ENCODE measurements at regions not wholly inside any gene's neighbourhood (a gene's known extent, or its start where the extent isn't known, plus 50 kb on each side); places are given as distances from the start of the nearest gene placed in this dataset.

- H4K20me1 ChIP-seq (ENCODE audit: control insufficient read depth, insufficient read depth, low read depth, low read length): no peaks in the 10 kb centered on the region
- H3K9me3 ChIP-seq (ENCODE audit: control insufficient read depth, insufficient read depth, low read length): no peaks in the 10 kb centered on the region
- no peak overlapping the region for H3K4me3 ChIP-seq (ENCODE audit: low read length)
Measured at GRCh38 chr13:105033999-105034398, 1501.5 kb downstream of the EFNB2 start.

GRCh38 chr13:105031306-105031705 is 1504.2 kb downstream of the EFNB2 start:
- Histone ChIP-seq H3K9me3 (ENCODE audit: control insufficient read depth, insufficient read depth, low read length) (no peaks in the 10 kb centered on the region), H3F3A (ENCODE audit: control insufficient read depth, insufficient read depth) (no peaks in the 10 kb centered on the region), H3K79me2 (ENCODE audit: control insufficient read depth, low read length) (no peaks in the 10 kb centered on the region), H3K4me3 (ENCODE audit: low read length) (no peak overlapping the region), H3K4me2 (ENCODE audit: low read length) (no peak overlapping the region), H3K36me3 (ENCODE audit: control insufficient read depth, low read length) (no peaks in the 10 kb centered on the region), H3K27ac (ENCODE audit: low read depth, low read length) (no peak overlapping the region), H3K4me1 (ENCODE audit: control insufficient read depth, low read length) (no peaks in the 10 kb centered on the region), H4K20me1 (ENCODE audit: control insufficient read depth, insufficient read depth, low read depth, low read length) (no peaks in the 10 kb centered on the region), H3K27me3 (ENCODE audit: control insufficient read depth, low read length) (no peaks in the 10 kb centered on the region), H3K9me2 (replicated peaks; ENCODE audit: control insufficient read depth, low read length) (no peaks in the 10 kb centered on the region)
- TF ChIP-seq CTCF (IDR thresholded peaks at IDR 0.05; ENCODE audit: low read depth, low read length, poor library complexity, severe bottlenecking) (no peak), EZH2phosphoT487 (IDR thresholded peaks at IDR 0.05; ENCODE audit: borderline replicate concordance, low read length) (no peak)

More at GRCh38 chr13:105033999-105034398, 1501.5 kb downstream of the EFNB2 start:
- H3K4me2 ChIP-seq (ENCODE audit: low read length): no peak overlapping the region
- H3K36me3 ChIP-seq (ENCODE audit: control insufficient read depth, low read length): no peaks in the 10 kb centered on the region
- no peak overlapping the region for H3K27ac ChIP-seq (ENCODE audit: low read depth, low read length)
- H3K27me3 ChIP-seq (ENCODE audit: control insufficient read depth, low read length): no peaks in the 10 kb centered on the region
- H3K4me1 ChIP-seq (ENCODE audit: control insufficient read depth, low read length): no peaks in the 10 kb centered on the region
- TF ChIP-seq EZH2phosphoT487 (IDR thresholded peaks at IDR 0.05; ENCODE audit: borderline replicate concordance, low read length): no peak
- TF ChIP-seq CTCF (IDR thresholded peaks at IDR 0.05; ENCODE audit: low read depth, low read length, poor library complexity, severe bottlenecking): no peak
- no peaks in the 10 kb centered on the region for H3K9me2 ChIP-seq (replicated peaks; ENCODE audit: control insufficient read depth, low read length)
- no peaks in the 10 kb centered on the region for H3F3A ChIP-seq (ENCODE audit: control insufficient read depth, insufficient read depth)
- no peaks in the 10 kb centered on the region for H3K79me2 ChIP-seq (ENCODE audit: control insufficient read depth, low read length)

GRCh38 chr13:105030851-105031250 is 1504.6 kb downstream of the EFNB2 start:
- H3K4me3 ChIP-seq (ENCODE audit: low read length): no peak overlapping the region

More at GRCh38 chr13:105030851-105031250, 1504.6 kb downstream of the EFNB2 start:
- H3K27me3 ChIP-seq (ENCODE audit: control insufficient read depth, low read length): no peaks in the 10 kb centered on the region
- no peaks in the 10 kb centered on the region for H4K20me1 ChIP-seq (ENCODE audit: control insufficient read depth, insufficient read depth, low read depth, low read length)
- no peaks in the 10 kb centered on the region for H3F3A ChIP-seq (ENCODE audit: control insufficient read depth, insufficient read depth)
- no peak overlapping the region for H3K4me2 ChIP-seq (ENCODE audit: low read length)
- no peak overlapping the region for H3K27ac ChIP-seq (ENCODE audit: low read depth, low read length)
- H3K9me2 ChIP-seq (replicated peaks; ENCODE audit: control insufficient read depth, low read length): no peaks in the 10 kb centered on the region
- H3K9me3 ChIP-seq (ENCODE audit: control insufficient read depth, insufficient read depth, low read length): no peaks in the 10 kb centered on the region
- H3K36me3 ChIP-seq (ENCODE audit: control insufficient read depth, low read length): no peaks in the 10 kb centered on the region
- H3K4me1 ChIP-seq (ENCODE audit: control insufficient read depth, low read length): no peaks in the 10 kb centered on the region
- no peaks in the 10 kb centered on the region for H3K79me2 ChIP-seq (ENCODE audit: control insufficient read depth, low read length)
- TF ChIP-seq EZH2phosphoT487 (IDR thresholded peaks at IDR 0.05; ENCODE audit: borderline replicate concordance, low read length) (no peak), CTCF (IDR thresholded peaks at IDR 0.05; ENCODE audit: low read depth, low read length, poor library complexity, severe bottlenecking) (no peak)
